Fibroblast of lung (primary cell): ENCODE measurements at regions not wholly inside any gene's neighbourhood (a gene's known extent, or its start where the extent isn't known, plus 50 kb on each side); places are given as distances from the start of the nearest gene placed in this dataset.

Experiments
- CTCF ChIP-seq, 2 donors: IDR thresholded peaks in 1 of 2; conservative IDR thresholded peaks in 1 of 2; 1 replicate in 1 of 2; 2 replicates in 1 of 2; pipeline ENCODE4 v1.5.1; 2011 to 2012; ENCODE audit warnings: low read length in 2 of 2, control low read depth in 1 of 2, inconsistent platforms in 1 of 2, low read depth in 1 of 2, mild to moderate bottlenecking in 1 of 2
- EZH2 ChIP-seq: IDR thresholded peaks from 2 replicates; pipeline ENCODE4 v1.5.1; 2012; ENCODE audit warnings: low read length, control low read depth, mild to moderate bottlenecking; ENCODE audit errors: missing control alignments

- TF ChIP-seq CTCF (conservative IDR thresholded peaks at IDR 0.05 in 1 of 2, IDR thresholded peaks at IDR 0.05 in 1 of 2; ENCODE audit: low read depth in 1 of 2, low read length in 2 of 2) (no peak), EZH2 (no peak)
These were observed 163.8 kb downstream of the SUCLA2 start for GRCh38 chr13:47837104-47837880.
